GM19455 (cell line): ENCODE measurements at regions not wholly inside any gene's neighbourhood (a gene's known extent, or its start where the extent isn't known, plus 50 kb on each side); places are given as distances from the start of the nearest gene placed in this dataset.
"Not testable (repeated sequence)": the region's sequence is repeated elsewhere in the genome, so short reads cannot be mapped to it uniquely, and the experiment has no call there.

ENCODE experiments used
- ATAC-seq: cut with Tn5 transposase; IDR thresholded peaks from one replicate; pipeline ENCODE4 v1.9.1; 2021; ENCODE audit not compliant: unreplicated experiment

GRCh38 chr13:89282241-89282640, 1611.1 kb downstream of the SLITRK5 start:
- ATAC-seq: no peak

DNA sequence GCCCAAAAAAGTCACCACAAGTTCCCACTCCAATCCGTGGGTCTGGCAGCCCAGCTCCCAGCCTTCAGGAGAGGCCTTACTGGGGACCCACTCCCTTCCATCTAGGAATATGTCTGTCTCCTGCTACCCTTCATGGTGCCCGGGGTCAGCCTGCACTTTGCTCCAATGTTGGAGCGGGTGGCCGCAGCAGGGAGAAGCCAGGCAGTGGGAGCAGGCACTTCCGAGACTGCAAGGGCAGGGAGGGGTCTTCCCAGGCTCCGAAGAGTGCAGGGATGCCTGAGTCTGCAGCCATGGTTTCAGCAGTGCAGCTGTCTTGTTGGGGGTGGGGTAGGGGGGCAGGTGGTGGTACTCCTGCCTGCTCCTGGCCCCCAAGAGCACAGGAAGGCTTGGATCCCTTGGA, 1616.2 kb downstream of the SLITRK5 start:
- no peak for ATAC-seq

DNA sequence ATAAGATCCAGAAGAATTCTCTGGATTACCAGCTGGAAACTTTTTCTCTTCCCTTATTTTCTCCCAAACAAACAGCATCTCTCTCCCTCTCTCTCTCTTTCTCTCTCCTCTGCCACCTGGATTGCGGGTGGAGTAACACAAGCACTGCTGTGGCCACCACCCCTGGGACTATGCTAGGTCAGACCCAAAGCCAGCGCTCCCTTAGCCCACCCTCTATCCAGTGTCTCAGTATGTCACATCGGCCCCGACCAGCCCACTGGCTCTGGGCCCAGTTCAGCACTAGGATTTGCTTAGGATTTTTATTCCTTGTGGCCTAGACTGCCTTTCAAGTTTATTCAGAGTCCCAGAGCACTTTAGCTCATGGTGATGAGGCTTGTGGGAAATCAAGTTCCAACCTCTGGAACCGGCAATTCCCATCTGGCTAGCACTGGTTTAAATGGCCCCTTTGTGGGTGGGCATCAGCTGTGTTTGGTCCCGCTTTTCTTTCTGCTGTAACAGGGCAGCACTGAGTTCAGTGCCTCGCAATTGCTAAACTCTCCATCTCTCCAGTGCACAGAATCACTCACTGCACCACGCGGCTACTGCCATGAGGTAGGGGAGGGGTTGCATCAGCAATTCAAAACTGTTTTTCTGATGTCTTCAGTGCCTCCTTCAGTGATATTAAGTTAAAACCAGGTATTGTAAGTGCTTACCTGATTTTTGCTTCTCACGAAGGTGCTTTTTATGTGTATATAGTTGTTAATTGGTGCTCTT, 1623.1 kb downstream of the SLITRK5 start:
- no peak for ATAC-seq

DNA sequence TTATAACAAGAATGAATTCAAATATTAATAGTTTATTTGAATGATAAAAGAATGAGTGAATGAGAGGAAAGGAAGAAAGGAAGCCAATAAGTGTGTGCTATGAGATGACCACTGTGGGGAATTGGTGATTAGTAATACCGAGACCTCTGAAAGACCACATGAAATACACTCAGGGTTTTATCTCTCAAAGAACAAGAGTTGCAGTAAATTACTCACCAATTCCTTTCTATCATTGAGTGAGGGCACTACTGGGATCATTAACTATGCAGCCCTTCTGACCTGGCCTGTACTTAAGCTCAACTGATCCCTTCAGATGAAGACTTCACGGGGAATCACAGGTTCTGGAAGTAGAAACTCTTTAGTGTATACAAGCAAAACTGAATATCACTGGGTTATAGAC, 1636.1 kb downstream of the SLITRK5 start:
- ATAC-seq: no peak

DNA sequence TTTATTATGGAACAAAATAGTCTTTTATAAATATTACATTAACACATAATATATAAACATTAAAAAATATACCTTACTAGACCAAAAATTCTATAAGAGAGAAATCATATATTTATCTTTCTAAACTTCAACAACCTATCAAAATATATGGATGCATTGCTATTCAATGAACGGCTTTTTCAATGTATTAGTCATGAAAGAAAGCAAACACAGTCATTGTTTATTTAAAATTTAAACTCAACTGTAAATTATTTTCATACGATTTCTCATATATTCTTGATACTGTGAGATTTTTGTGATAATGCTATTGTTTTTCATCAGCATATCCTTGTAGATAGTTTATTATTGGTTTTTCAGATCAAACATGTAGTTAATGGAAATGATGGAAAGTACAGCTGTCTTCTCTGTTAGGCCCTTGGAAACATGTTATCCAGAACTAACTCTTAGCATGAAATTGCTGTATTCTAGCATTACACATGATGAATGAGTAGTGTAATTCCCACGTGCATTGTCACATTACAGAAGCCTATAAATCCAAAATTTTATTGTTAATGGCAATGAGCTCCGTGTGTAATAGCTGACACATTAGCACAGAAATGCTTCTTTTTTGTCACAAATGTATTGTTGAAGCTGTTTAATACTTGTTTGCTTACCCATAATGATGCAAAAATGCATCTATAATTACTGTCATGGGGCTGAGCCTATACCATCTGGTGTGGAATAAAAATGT, 1639.9 kb downstream of the SLITRK5 start:
- ATAC-seq: no peak

GRCh38 chr13:89315287-89315686, 1644.1 kb downstream of the SLITRK5 start:
- ATAC-seq: no peak

DNA sequence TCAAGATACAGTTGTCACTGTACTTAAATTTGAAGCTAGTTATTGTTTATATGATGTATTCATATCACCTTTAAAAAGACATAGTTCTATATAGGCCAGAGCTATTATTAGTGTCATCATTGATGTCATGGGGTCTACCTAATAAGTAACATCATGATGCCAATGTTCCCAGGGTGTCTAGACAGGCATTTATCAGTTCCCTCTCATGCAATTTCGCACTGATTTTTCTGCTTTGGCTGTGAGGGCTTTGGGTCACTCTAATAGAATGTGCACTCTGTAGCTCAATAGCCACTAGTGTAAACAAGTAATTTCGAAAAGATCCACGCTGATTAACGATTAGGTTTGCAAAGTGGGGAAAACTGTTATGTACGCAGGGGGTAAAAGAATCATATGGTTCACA, 1651.3 kb downstream of the SLITRK5 start:
- ATAC-seq: no peak

GRCh38 chr13:89324582-89324981, 1653.4 kb downstream of the SLITRK5 start:
- no peak for ATAC-seq

DNA sequence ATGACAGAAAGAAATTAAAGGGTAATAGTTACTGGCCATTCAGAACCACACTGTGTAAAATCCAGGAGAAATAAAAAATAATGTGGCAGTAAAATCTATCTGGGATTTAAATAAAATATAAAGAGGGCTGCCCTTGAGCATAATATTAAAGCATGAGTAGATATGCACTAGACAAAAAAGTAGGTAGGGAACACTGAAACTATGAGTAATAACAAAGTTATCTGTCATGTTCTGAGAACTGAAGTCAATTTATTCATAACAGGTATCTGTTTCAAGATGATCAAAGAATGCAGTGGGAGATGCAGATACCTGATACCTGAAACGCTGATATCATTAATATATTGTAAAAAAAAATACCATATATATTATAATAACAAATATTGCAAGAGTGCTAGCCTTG, 1672.0 kb downstream of the SLITRK5 start:
- no peak for ATAC-seq

DNA sequence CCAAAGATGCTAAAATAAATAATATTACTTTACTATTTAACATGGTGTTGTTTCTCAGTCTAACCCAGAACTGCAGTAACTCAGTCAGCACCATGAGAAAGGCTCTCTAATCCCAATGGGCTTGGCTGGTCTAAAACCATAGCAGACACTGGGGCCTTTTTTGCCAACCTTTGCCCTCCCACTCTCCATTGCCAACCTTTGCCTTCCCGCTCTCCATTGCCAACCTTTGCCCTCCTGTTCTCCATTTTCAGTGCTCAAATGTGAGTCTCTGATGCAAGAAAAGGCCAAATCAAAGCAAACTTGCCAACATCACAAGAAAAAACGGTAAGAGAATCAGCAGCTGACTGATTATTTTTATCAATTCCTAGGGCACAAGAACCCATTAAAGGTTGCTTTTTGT, 1681.2 kb downstream of the SLITRK5 start:
- no peak for ATAC-seq

GRCh38 chr13:89361909-89362308, 1690.7 kb downstream of the SLITRK5 start:
- ATAC-seq: no peak

DNA sequence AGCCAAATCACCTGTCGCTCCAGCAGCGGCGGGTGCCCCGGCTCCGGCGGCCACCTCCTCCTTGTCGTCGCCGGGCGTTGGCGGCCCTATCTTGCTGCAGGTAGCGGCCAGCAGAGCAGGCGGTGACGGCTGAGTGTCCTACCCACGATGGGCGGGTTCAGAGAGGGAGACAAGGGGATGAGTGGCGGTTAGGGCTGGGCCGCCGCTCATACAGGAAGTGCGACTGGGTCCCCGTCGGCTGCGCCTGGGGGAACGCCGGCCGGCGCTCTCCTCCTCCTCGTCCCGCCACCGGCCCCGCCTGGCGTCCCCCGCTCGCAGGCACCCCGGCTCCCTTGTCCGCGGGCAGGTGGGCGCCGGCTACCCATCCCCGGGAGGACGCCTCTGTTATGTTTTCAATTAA, 1692.0 kb downstream of the SLITRK5 start:
- ATAC-seq: no peak

DNA sequence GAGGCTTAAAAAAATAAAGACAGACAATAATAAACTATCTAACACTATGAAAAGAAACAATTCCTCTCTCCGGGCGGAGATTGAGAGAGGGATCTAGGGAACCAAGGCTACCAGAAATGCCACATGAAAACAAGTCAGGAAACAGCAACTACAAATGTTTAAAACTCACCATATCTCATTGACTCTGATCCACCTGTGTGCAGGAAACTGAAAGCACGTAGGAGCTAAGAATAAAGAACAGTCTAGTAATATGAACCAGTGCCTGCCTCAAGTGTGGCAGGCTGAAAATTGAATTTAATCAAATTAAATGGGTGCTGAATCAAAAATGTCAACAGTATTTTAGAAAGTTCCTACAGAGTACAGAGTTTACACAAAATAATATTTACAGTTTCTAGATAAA, 1701.0 kb downstream of the SLITRK5 start:
- no peak for ATAC-seq

DNA sequence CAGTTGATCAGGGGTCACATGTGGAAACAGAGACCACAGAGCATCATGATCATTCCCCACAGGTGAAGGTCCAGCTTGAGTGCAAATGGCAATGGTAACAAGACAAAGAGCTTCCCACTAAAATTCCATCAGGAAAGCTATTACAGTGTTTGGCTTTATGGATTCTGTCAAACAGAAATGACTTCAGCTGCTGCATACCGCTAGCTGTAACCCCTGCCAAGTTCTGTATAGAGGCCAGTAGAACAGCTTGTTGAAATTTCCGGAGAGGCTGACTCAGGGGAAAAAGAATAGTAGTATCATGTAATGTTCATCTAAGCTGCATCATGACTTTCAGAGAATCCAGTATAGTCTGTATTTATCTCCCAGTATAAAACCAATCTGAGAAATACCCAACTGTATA, 1704.7 kb downstream of the SLITRK5 start:
- no peak for ATAC-seq

DNA sequence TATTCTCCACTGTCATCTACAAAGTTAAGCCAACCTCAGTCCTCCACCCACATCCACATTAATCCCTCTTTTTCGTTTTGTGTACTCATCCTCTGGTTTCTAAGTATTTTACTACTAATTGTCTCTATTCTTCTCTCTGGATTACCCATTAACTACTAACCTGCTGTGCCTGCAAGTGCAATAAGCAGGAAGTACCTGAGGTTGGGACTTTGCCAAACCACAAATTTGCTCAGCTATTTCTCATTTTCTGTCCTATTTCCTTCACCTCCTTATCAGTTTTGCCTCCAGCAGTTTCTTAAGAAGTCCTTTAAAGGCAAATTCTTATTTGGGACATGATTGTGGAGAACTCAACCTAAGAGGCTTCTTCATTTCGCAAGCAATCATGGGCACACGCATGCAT, 1708.9 kb downstream of the SLITRK5 start:
- no peak for ATAC-seq

DNA sequence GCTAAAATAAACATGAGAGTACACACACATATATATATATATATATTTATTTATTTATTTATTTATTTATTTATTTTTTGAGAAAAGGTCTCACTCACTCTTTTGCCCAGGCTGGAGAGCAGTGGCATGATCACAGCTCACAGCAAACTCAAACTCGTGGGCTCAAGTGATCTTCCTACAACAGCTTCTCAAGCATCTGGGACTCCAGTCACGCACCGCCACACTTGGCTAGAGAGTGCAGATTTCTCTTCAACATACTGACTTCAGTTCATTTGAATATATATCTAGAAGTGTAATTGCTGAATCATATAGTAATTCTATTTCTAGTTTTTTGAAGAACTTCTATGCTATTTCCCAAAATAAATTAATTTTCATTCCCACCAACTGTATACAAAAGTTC, 1711.8 kb downstream of the SLITRK5 start:
- ATAC-seq: no peak

- ATAC-seq: no peak
Observed at GRCh38 chr13:89383891-89384290, 1712.7 kb downstream of the SLITRK5 start.

- no peak for ATAC-seq
Observed at GRCh38 chr13:89393758-89394304, 1722.7 kb downstream of the SLITRK5 start.

- ATAC-seq: no peak
Observed at GRCh38 chr13:89401264-89401675, 1730.1 kb downstream of the SLITRK5 start.

DNA sequence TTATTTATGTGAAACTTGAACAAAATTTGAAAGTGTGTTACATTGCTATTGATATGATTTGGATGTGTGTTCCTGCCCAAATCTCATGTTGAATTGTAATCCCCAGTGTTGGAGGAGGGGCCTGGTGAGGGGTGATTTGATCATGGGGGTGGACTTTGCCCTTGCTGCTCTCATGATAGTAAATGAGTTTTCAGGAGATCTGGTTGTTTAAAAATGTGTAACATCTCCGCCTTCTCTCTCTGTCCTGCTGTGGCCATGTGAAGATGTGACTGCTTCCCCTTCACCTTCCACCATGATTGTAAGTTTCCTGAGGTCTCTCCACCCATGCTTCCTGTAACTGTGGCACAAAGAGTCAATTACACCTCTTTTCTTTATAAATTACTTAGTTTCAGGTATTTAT, 1731.0 kb downstream of the SLITRK5 start:
- ATAC-seq: no peak

DNA sequence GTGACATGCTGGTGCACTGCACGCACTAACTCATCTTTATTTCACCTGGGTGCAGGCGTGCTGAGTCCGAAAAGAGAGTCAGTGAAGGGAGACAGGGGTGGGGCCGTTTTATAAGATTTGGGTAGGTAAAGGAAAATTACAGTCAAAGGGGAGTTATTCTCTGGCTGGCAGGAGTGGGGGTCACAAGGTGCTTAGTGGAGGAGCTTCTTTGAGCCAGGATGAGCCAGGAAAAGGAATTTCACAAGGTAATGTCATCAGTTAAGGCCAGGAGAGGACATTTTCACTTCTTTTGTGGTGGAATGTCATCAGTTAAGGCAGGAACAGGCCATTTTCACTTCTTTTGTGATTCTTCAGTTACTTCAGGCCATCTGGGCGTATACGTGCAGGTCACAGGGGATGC, 1734.9 kb downstream of the SLITRK5 start:
- not testable (repeated sequence) for ATAC-seq

- no peak for ATAC-seq
Observed at GRCh38 chr13:89407357-89407756, 1736.2 kb downstream of the SLITRK5 start.
